GDM1 (cell line): ENCODE measurements at regions not wholly inside any gene's neighbourhood (a gene's known extent, or its start where the extent isn't known, plus 50 kb on each side); places are given as distances from the start of the nearest gene placed in this dataset.
"Not testable (repeated sequence)": the region's sequence is repeated elsewhere in the genome, so short reads cannot be mapped to it uniquely, and the experiment has no call there.

Experiments
- DNase-seq: peaks from one replicate; lab custom pipeline; 2025; lab: John Stamatoyannopoulos, UW

- no peak for DNase-seq
Observed at GRCh38 chr15:99455789-99456160, 110.0 kb upstream of the MEF2A start.

GRCh38 chr15:99464137-99464536 is 101.6 kb upstream of the MEF2A start:
- no peak for DNase-seq

DNA sequence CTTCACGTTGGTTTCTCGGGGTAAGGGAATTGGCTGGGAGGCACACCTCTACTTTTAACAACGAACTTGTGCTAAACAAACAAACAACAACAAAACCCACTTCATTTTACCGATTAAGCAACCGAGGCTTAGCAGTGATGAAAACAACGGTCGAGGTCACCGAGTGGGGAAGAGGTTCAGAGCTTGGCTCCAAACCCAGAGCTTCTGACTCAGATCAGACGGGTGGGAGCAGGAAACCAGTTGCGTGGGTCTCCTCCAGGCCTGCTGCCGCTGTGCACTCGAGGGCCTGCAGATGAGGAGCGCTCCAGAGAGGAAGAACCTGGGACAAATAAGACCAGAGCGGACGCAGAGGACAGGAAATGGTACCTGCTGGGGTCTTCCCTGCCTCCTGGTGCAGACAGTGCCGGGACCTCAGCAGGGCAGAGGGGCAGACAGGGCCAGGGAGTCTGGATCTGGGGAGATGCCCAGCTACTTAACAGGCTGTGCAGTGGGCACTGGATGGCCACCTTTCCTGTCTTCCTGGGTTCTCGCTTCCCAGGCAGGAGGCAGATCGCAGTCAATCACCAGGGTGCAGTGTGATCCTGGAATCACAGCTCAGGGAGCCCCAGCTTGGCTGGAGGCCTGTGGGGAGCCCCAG is 99.0 kb upstream of the MEF2A start:
- no peak for DNase-seq

GRCh38 chr15:99467338-99467720 is 98.5 kb upstream of the MEF2A start:
- no peak for DNase-seq

DNA sequence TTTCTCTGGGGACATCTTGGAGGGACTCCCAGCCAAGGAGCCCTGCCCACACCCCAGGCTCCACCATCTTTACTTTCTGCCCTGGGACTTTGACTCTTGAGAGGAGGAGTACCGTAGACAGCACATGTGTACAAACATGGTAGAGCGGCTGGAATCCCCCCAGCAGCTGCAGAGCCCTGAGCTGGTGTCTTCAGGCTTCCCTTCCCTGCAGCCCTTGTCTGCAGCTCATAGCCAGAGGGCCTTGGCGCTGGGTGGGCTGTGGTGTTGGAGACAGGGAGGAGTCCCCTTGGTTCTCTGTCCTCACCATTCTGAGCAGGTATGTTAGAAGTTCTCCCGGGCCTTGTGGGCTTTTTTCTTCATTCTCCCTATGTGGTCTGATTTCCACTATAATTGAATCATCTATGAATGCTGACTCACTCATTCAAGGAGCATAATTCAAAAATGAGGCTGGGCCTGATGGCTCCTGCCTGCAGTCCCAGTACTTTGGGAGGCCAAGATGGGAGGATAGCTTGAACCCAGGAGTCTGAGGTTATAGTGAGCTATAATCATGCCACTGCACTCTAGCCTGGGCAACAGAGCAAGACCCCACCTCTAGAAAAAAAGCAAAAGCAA is 97.8 kb upstream of the MEF2A start:
- DNase-seq, result no peak

DNA sequence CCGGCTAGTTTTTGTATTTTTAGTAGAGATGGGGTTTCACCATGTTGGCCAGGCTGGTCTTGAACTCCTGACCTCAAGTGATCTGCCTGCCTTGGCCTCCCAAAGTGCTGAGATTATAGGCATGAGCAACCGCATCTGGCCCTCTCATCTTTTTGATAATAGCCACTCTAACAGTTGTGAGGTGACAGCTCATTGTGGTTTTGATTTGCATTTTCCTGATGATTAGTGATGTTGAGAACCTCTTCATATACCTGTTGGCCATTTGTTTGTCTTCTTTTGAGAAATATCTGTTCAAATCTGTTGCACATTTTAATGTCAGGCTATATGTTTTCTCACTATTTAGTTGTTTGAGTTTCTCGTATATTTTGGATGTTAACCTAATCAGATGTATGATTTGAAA is 95.6 kb upstream of the MEF2A start:
- DNase-seq, result not testable (repeated sequence)

DNA sequence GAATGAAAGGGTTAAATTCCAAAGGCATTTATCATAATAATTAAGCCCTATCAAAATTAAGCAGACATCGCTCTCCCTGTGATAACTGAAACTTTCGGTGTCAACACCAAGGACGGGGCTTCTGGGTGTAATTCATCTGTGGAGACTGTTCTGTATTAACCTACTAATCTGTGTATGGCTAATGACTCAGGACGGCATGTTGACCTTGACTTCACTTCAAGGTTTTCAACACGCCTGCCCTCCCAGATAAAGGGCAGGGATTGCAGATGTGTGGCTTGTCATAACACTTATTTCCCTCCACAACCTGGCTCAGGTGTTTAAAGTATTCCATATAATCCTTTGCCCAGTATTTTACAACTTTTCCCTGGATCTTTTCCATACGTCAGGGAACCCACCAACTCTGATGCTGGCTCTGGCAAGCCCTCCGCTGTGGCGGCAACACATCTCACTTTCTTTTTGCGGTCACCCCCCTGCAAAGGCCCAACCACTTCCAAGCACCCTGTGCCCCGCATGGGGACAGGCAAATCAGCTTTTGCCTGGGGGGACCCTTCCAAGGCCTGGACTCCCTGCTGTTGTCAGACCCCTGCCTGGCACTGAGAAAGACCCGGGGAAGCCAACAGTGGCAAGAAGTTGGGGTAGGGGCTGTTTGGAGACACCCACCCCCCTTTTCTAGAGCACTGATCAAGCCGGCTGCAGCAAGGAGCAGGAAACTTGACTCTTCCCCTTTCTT is 93.2 kb upstream of the MEF2A start:
- no peak for DNase-seq

DNA sequence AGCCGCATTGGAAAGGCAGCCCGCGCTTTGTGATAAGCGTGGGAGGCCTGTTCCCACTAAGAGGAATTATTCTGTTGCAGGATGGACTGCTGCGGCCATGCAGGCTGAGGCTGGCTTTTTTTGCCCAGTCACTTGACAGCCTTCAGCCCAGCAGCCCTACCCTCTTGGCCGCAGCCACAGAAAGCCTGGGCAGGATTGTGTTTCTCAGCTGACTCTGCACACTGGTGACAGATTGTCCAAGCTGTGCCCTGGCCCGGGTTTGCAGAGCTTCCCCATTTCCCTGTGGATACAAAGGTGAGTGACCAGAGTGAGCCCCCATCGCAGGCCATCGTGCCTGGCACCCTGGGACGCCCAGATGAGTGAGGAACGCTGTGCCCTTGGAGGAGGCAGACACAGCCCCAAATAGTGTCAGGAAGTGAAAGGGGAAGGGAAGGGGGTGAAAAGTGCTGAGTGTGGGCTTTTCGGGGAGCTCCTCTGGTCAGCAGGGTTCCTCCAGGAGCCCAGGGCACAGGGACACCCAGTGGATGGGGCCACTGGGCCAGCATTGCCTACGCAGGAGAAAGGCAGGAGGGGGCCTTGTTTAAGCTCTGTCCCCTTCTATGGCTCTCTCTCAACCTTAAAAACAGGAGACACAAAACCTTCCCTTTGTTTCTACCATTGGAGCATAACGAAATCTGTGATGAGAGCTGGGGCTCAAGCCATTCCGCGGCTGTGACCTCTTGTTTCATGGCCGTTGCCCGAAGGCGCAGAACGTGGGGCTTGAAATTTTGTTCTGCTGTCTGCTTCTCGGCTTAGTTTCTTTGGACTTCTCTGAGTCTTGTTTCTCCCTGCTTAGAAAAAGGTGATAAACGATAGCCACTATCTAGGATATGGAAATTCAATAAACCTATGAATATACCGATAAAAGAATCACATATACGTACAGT is 91.5 kb upstream of the MEF2A start:
- DNase-seq, result no peak

DNA sequence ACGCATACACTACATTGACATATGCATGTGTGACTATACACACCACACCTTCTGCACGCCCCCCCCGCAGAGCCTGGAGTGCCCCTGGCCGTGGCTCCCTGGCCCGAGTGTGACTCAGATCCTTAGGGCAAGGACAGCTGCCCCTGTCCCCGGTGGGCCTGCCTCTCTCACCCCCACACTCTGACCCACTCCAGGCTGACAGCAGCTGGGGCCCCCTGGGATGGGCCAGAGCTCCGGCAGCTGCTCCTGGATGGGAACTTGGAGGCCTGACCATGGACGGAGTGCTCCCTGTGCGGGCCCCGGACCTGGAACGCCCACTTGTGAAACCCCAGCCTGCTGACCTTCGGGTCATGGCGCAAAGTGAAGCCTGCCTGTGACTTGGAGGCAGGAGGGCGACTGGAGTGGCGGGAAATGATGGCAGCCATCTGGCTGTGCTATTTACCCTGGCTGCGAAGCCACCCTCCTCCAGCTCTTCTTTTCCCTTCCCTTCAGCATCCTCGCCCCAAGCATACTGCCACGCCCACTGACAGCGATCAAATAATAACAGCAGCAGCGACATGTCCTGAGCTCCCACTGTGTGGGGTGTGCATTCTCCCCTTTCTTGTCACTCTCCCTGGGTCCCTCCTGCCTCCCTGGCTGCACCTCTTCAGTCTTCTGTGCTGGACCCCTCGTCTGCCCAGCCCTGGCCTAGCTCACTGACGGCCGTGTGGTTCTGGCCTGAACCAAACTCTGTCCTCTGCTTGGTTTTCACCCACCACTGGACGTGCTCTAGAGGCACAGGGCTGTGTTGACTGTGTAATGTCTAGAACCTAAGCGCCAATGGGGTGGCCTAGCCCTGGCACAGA is 90.7 kb upstream of the MEF2A start:
- DNase-seq, result no peak

GRCh38 chr15:99475754-99476412 is 89.9 kb upstream of the MEF2A start:
- DNase-seq, result no peak

DNA sequence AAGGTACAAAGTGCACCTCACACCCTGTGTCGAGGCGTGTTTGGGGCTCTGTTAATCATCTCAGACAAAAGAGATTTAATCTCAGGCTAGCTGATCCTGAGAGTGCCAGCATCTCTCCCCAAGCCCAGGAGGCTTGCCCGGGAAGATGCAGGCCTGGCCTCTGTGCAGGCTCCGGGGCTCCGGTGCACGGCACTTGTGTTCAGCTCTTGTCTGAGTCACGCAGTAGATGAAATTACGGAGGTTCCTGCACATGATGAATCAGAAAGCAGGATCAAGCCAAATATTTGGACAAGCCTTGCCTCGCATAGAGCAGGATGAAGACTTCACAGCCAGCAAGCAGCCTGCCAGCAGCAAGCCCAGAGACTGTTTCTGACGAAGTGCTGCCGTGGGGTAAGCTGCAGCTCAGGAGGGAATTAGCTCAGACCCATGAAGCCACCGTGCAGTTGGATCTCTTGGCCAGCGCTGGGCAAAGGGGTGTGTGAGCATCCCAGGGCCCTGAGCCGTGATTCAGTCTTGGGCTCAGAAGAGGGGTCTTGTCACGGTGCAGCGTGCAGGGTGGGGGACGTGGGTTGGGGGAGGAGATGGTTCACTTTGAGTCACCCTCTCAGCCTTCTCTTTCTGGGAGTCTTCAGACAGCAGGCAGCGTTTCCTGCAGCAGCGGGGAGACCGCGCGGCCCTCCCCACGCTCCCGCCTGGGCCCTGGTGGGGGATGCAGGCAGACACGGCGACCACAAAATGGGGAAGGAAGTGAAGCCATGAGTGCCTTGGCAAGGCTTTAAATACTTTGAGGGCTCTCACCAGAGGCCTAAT is 89.2 kb upstream of the MEF2A start:
- DNase-seq, result peak; percentile 93

DNA sequence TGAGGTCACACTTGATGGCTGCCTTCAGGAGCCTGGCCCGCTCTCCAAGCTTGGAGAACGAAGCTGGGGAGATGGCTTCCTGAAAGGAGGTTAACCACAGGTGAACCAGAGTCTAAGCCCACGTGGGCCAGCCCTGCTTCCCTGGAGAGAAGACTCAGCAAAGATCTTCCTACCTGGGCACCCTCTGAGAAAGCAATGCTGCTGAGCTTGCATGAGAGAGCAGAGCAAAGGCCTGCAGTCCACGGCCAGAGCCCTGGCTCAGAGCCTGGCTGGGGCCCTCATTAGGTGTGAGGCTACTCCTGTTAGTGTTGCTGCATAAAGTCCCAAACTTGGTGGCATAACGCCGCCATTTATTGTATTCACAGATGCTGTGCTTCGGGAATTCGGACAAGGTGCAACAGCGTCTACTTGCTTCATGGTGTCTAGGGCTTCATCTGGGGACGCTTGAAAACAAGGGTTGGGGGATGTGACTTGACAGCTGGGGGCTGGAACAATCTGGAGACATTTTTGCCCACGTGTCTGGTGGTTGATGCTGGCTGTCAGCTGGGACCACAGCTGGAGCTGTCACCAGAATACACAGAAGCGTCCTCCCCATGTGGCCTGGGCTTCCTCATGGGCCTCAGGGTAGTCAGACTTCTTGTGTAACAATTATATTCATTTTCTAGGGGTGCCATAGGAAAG is 87.9 kb upstream of the MEF2A start:
- no peak for DNase-seq

DNA sequence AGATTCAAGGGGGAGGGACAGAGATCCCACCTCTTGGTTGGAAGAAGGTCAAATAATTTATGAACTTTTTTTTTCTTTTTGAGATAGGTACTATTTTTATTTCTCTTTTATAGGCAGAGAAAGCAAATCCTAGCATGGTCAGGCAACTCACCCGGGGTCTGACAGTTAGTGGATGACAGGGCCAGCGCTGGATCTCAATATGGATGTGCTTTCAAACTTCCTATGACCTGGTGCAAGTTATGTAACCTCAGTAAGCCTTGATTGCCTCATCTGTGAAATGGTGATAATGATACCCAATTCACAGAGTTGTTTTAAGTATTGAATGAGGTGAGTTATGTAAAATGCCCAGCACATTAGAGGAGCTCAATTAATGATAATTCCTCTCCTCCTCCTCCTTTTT is 86.8 kb upstream of the MEF2A start:
- DNase-seq, result no peak

- DNase-seq, result no peak
Observed at GRCh38 chr15:99480016-99480810, 85.6 kb upstream of the MEF2A start.

GRCh38 chr15:99481113-99481950 is 84.5 kb upstream of the MEF2A start:
- no peak for DNase-seq

GRCh38 chr15:99481951-99482230 is 83.9 kb upstream of the MEF2A start:
- DNase-seq, result no peak

- no peak for DNase-seq
Observed at GRCh38 chr15:99482993-99483392, 82.8 kb upstream of the MEF2A start.
